Skin epidermis (tissue), 12 donors: ENCODE measurements at regions not wholly inside any gene's neighbourhood (a gene's known extent, or its start where the extent isn't known, plus 50 kb on each side); places are given as distances from the start of the nearest gene placed in this dataset.

Experiments
- H3K27ac ChIP-seq, 21 experiments: fragments of 200-600 bp; sonication (generic) in 11 of 21; one replicate each; pipeline ENCODE4 v1.5.0; 2020; ENCODE audit warnings: mild to moderate bottlenecking in 3 of 21, inconsistent platforms in 2 of 21, moderate library complexity in 2 of 21
- H3K4me3 ChIP-seq, 7 experiments: fragments of 200-600 bp; sonication (generic) in 2 of 7; one replicate each; pipeline ENCODE4 v1.5.0; 2020; ENCODE audit warnings: inconsistent platforms in 2 of 7, mild to moderate bottlenecking in 2 of 7, moderate library complexity in 1 of 7

DNA sequence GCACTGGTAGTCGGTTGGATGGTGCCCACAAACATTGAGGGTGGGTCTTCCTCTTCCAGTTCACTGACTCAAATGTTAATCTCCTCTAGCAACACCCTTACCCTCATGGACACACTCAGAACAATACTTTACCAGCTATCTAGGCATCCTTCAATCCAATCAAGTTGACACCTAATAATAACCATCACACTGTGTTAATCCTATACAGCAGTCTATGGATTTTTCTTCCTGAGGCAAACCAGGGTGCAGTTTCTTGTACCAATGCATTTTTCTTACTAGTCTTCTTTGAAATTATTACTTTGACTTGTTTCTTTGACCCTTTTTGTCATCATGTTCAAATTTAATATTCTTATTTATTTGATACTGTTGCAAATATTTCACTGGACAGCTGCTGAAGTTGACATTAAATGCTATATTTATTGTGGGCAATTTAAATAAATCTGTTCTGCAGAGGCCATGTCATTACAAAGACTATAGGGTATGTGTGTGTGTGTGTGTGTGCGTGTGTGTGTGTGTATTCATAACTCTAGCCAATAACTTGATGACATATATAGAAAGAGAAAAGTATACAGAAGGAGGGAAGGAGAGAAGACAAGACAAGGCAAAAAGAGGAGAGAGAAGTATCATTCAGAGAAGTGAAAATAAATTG lies 884.8 kb upstream of the NEGR1 start:
- Histone ChIP-seq H3K27ac (no peak overlapping the region), H3K4me3 (no peak overlapping the region)

GRCh38 chr1:73162564-73162963 lies 880.2 kb upstream of the NEGR1 start:
- H3K27ac ChIP-seq, result no peak overlapping the region
- H3K4me3 ChIP-seq, result no peak overlapping the region

GRCh38 chr1:73161418-73161817 lies 879.1 kb upstream of the NEGR1 start:
- no peak overlapping the region for H3K4me3 ChIP-seq
- no peak overlapping the region for H3K27ac ChIP-seq

GRCh38 chr1:73160759-73161158 lies 878.4 kb upstream of the NEGR1 start:
- Histone ChIP-seq H3K27ac (no peak overlapping the region), H3K4me3 (no peak overlapping the region)

DNA sequence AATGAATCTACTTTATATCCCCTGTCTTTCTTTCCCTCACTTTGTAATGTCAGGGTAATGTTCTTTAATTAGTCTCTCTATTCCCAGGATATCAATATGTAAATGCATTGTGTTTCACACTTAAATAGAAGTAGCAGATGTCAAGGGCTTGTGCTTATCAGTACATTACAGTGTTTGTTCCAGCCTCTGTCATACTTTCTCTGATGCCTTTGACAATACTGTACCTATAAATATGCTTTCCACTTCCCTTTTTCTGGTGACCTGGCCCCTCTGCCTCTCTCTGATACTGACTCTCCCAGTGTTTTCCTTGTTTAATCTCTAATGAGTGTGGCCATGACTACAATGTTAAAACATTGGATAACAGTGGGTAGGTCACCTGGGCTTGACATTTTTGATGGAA lies 862.0 kb upstream of the NEGR1 start:
- no peak overlapping the region for H3K4me3 ChIP-seq
- H3K27ac ChIP-seq, result no peak overlapping the region

DNA sequence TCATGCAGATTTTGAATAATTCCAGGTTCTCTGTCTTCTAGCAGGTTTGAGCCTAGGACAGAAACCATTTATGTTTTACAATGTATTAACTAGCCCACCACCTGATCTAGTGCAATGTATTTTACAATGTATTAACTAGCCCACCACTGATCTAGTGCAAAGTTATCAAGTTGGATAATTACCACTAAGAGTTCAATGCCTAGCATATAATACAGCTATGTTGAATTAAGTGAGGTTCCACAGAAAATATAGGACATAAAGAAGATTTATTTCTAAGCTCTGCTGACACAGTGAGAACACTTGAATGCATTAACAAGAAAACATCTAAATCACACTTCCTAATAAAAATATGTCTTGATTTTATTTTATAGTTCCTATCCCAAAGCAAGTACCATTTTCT lies 854.6 kb upstream of the NEGR1 start:
- Histone ChIP-seq H3K4me3 (no peak overlapping the region), H3K27ac (no peak overlapping the region)

GRCh38 chr1:73106931-73107330 lies 824.6 kb upstream of the NEGR1 start:
- H3K4me3 ChIP-seq, result no peak overlapping the region
- H3K27ac ChIP-seq, result no peak overlapping the region

DNA sequence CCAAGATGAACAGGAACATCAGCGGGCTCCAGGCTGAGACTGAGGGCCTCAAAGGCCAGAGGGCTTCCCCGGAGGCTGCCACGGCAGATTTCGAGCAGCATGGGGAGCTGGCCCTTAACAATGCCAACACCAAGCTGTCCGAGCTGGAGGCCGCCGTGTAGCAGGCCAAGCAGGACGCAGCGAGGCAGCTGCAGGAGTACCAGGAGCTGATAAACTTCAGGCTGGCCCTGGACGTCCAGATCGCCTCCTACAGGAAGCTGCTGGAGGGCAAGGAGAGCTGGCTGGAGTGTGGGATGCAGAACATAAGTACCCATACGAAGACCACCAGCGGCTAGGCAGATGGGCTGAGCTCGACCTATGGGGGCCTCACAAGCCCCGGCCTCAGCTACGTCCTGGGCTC lies 823.4 kb upstream of the NEGR1 start:
- Histone ChIP-seq H3K27ac (no peak overlapping the region), H3K4me3 (no peak overlapping the region)

DNA sequence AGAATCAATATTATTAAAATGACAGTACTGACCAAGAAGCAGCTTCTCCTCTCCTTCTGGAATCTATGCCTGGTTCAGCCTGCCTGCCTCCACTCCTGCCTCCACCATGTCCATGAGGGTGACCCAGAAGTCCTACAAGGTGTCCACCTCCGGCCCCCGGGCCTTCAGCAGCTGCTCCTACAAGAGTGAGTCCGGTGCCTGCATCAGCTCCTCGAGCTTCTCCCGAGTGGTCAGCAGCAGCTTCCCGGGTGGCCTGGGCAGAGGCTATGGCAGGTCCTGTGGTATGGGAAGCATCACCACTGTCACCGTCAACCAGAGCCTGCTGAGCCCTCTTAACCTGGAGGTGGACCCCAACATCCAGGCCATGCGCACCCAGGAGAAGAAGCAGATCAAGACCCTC lies 822.4 kb upstream of the NEGR1 start:
- no peak overlapping the region for H3K27ac ChIP-seq
- H3K4me3 ChIP-seq, result no peak overlapping the region

GRCh38 chr1:73100216-73100615 lies 817.9 kb upstream of the NEGR1 start:
- H3K4me3 ChIP-seq, result no peak overlapping the region
- no peak overlapping the region for H3K27ac ChIP-seq

DNA sequence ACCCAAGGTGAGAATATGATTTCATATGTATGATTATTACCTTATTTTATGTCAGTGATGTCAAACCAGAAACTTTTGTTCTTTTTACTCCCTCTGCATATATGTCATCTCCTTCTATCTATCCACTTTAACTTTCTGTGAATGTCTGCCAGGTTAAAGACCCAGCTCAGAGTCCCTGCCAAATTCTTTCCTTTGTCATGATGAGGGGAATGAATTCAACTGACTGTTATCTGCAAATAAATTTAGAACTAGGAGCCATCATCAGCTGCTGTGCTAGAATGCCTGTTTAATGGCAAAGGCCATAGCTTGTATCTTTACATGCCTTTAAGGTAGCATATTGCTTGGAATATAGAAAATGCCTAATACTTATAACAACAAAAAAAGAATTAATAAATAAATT lies 815.6 kb upstream of the NEGR1 start:
- Histone ChIP-seq H3K27ac (no peak overlapping the region), H3K4me3 (no peak overlapping the region)

- no peak overlapping the region for H3K4me3 ChIP-seq
- H3K27ac ChIP-seq, result no peak overlapping the region
Observed at GRCh38 chr1:73096841-73097240, 814.5 kb upstream of the NEGR1 start.

GRCh38 chr1:73092383-73092782 lies 810.0 kb upstream of the NEGR1 start:
- Histone ChIP-seq H3K27ac (no peak overlapping the region), H3K4me3 (no peak overlapping the region)

GRCh38 chr1:73066866-73067265 lies 784.5 kb upstream of the NEGR1 start:
- H3K27ac ChIP-seq, result no peak overlapping the region
- H3K4me3 ChIP-seq, result no peak overlapping the region

DNA sequence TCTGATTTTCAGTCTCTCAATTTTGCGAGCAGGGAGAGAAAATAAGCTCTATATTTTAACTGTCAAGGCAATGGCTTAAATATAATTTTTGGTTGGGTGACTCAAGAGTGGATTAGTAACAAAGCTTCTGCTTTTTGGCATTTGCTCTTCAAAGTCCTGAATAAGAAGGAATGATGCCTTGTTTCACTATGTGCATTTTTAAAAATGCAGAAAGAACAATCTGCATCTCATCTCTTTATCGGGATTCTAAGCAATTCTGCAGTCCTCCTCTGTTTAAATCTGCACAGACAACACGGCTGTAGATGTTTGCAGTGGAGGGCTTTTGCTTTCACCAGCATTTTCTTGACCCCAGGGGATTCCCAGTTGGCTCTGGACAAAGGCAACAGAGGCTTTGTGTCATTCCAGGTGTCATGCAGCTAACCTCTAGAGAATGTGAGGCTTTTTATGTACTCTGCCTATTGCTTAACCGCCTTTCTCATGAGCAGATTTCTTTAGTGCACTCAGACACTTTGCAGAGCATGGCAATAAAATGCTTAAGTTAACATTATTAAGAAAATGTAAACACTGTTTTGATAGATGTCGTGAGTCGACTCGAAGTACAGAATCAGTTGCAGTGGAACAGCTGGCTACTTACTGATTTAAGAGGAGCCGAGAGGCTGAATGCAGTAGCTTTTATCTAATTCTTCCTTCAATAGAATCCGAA lies 783.2 kb upstream of the NEGR1 start:
- no peak overlapping the region for H3K27ac ChIP-seq
- no peak overlapping the region for H3K4me3 ChIP-seq

DNA sequence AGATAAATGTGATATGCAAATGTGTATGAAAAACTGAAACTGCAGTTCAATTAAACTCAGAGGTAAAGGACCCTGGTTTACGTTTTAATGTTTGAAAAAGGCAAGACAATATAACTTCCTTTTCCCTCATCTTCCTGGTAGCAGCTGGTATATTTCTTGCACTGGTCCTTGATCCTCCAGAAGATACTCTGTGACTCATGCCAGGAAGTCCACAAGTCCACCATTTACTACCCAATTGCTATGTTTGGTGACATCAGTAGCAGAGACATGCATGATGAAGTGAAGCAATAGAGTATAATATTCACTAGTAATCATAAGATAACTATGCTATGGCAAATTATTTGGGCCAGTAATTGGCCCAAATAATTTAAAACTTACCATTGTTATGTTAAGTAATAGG lies 774.5 kb upstream of the NEGR1 start:
- no peak overlapping the region for H3K27ac ChIP-seq
- no peak overlapping the region for H3K4me3 ChIP-seq

GRCh38 chr1:73044241-73045036 lies 762.1 kb upstream of the NEGR1 start:
- Histone ChIP-seq H3K27ac (no peak overlapping the region), H3K4me3 (no peak overlapping the region)

GRCh38 chr1:73042403-73042802 lies 760.1 kb upstream of the NEGR1 start:
- H3K4me3 ChIP-seq, result no peak overlapping the region

GRCh38 chr1:73040811-73041210 lies 758.5 kb upstream of the NEGR1 start:
- Histone ChIP-seq H3K4me3 (no peak overlapping the region), H3K27ac (no peak overlapping the region)

More at GRCh38 chr1:73042403-73042802, 760.1 kb upstream of the NEGR1 start:
- no peak overlapping the region for H3K27ac ChIP-seq

DNA sequence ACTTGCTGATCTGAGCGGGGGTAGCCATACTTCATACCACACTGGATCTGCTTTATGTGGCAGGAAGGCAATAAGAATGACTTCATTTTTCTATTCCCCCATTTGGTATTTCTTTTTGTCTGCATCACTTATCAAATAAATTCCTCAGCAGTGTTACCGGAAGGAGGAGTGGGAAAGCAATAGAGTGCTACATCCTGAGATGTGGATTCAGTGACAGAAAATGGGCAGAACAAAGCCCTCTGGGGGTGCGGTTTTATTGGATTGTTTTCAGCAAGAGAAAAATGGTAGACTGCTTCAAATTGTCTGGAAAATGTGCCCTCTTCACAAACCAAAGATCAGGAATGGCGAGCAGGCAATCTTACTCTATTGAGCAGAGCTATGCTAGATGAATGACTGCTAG lies 751.9 kb upstream of the NEGR1 start:
- H3K4me3 ChIP-seq, result no peak overlapping the region

GRCh38 chr1:73033640-73034039 lies 751.3 kb upstream of the NEGR1 start:
- H3K27ac ChIP-seq, result no peak overlapping the region
- H3K4me3 ChIP-seq, result no peak overlapping the region

More for the DNA sequence above, 751.9 kb upstream of the NEGR1 start:
- no peak overlapping the region for H3K27ac ChIP-seq
